Adrenal gland (tissue), 5 donors: ENCODE measurements at regions not wholly inside any gene's neighbourhood (a gene's known extent, or its start where the extent isn't known, plus 50 kb on each side); places are given as distances from the start of the nearest gene placed in this dataset.

Experiments used
- POLR2A ChIP-seq, 2 donors: fragments of 450-650 bp; IDR thresholded peaks; one replicate each; pipeline ENCODE4 v1.6.1; 2017; ENCODE audit warnings: antibody characterized with exemption in 2 of 2, mild to moderate bottlenecking in 2 of 2, moderate library complexity in 1 of 2
- TF ChIP-seq, protein P1 (sequence below), 6 experiments: fragments of 450-650 bp in 4 of 6; fragments of 200-600 bp in 2 of 6; sonication (generic) in 1 of 6; IDR thresholded peaks; 1 replicate in 5 of 6; 2 replicates in 1 of 6; pipeline versions ENCODE4 v1.5.1 to v1.8.0; 2016 to 2021; ENCODE audit warnings: antibody characterized with exemption in 6 of 6, mild to moderate bottlenecking in 2 of 6, moderate library complexity in 1 of 6
- donor health status: DM: no; HTN: no; CAD: no.

DNA sequence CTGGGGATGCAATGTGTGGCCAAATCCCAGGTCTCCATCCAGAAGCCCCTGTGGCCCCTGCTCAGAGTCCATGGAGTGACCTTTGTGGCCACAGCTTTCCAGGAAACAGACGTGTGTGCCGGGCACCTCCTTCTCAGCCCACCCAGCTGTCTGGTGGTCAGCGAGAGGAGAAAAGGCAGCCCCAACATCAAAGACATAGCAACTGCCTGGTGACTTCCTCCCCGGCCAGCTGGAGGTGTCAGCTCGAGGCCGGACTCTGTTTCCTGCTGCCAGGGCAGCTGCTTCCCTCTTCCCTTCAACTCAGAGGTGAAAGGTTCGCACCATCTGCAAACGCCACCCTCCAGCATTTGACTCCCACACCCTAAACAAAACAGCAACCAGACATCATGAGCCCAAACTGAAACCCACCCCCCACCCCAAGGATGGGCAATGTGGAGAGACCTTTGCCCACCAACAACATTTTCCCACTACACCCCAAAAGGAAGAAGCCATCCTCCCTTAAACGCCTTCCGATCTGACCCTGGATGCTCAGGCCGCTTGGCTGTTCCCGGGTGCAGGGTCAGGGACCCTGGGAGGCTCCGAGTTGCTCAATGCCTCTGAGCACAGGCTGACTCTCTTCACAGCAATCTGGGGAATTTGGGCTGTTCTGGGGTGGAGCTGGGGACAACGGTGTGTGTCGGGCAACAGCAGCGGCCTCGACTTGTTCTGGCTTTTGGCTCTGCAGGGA, 162.3 kb downstream of the PSMG1 start:
- TF ChIP-seq, protein P1, sequence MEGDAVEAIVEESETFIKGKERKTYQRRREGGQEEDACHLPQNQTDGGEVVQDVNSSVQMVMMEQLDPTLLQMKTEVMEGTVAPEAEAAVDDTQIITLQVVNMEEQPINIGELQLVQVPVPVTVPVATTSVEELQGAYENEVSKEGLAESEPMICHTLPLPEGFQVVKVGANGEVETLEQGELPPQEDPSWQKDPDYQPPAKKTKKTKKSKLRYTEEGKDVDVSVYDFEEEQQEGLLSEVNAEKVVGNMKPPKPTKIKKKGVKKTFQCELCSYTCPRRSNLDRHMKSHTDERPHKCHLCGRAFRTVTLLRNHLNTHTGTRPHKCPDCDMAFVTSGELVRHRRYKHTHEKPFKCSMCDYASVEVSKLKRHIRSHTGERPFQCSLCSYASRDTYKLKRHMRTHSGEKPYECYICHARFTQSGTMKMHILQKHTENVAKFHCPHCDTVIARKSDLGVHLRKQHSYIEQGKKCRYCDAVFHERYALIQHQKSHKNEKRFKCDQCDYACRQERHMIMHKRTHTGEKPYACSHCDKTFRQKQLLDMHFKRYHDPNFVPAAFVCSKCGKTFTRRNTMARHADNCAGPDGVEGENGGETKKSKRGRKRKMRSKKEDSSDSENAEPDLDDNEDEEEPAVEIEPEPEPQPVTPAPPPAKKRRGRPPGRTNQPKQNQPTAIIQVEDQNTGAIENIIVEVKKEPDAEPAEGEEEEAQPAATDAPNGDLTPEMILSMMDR (IDR thresholded peaks at IDR 0.05), result no peak
- no peak for TF ChIP-seq POLR2A (IDR thresholded peaks at IDR 0.05)
